ENCODE measurements at regions not wholly inside any gene's neighbourhood (a gene's known extent, or its start where the extent isn't known, plus 50 kb on each side); places are given as distances from the start of the nearest gene placed in this dataset.

DNA sequence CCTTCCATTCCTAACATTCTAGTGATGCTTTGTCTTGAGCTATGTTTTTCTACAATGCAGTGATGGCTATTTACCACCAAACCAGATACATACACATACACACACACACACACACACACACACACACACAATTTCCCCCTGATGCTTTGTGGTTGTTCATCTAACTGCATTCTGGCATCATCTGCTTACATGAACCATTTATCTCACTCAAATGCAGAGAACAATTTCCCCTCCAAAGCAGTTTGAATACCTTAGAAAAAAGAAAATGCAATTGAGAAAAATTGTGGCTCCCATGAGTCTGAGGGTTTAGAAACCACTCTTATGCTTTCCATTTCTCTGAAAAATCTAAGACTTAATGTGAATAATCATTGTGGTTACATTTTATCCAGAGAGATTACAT is 1024.8 kb downstream of the TLE4 start:
- no peak for DNase-seq (ENCODE audit: extremely low read depth in 1 of 11, low read depth in 9 of 11, low spot score in 4 of 11)

- no peak for DNase-seq (ENCODE audit: extremely low read depth in 1 of 11, low read depth in 9 of 11, low spot score in 4 of 11)
These were observed 1023.4 kb downstream of the TLE4 start for GRCh38 chr9:80595192-80595591.

DNA sequence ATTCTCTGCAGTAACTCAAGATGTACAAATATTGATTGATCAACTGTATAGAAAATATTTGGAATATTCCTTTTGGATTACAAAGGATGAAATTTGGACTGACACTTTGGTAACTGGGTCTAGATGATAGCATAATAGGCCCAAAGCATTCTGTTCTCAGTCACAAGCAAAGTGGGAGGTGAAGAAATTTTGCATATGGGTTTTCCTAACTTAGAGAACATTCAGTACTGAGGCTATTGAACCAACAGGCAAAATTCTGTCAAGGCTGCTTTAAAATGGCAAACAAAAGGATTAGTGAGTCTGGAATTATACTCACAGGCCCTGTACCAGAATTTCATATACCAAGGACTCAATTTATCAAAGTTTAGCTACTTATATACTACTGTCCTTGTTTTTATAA is 1020.6 kb downstream of the TLE4 start:
- no peak for DNase-seq (ENCODE audit: extremely low read depth in 1 of 11, low read depth in 9 of 11, low spot score in 4 of 11)

DNA sequence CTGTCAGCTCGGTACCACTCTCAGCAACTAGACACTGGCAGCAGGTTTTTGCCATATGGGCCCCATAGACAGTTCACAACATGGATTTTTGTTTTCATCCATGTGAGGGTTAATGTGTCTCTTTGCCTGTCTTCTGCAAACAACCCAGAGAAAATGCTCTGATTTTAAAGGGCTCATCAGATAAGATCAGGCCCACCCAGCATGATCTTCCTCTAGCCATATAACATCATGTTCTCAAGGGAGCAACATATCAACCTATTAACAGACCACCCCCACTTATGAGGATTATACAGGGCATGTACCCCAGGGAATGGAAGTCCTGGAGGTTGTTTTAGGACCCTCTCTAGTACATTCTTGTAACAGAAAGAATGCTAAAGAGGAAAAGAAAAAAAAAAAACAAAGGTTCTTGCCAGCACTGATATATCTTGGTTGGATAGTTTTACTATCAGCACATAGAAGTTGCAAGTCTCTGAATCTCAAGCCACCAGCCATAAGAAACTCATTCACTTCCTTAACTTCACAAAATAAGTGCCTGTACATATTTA is 1015.1 kb downstream of the TLE4 start:
- peak in 7 of 11 donors; percentile 13 to 41 (median 23) for DNase-seq (ENCODE audit: extremely low read depth in 1 of 11, low read depth in 9 of 11, low spot score in 4 of 11)

DNA sequence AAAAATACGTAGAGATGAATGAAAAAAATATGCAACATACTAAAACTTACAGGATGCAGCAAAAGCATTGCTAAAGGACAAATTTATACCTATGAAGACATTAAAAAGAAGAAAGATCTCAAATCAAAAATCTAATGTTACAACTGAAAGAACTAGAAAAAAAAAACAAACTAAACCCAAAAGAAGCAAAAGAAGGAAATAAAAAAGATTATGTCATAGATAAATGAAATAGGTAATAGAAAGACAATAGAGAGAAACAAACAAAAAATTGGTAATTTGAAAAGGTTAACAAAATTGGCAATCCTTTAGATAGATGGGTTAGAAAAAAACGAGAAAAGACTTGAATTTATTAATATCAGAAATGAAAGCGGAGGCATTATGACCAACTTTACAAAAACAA is 1000.2 kb downstream of the TLE4 start:
- DNase-seq (ENCODE audit: extremely low read depth in 1 of 11, low read depth in 9 of 11, low spot score in 4 of 11): no peak

- DNase-seq (ENCODE audit: extremely low read depth in 1 of 11, low read depth in 9 of 11, low spot score in 4 of 11): no peak
These were observed 997.5 kb downstream of the TLE4 start for GRCh38 chr9:80569236-80569635.

GRCh38 chr9:80561526-80561925 is 989.8 kb downstream of the TLE4 start:
- no peak for DNase-seq (ENCODE audit: extremely low read depth in 1 of 11, low read depth in 9 of 11, low spot score in 4 of 11)

GRCh38 chr9:80560976-80561375 is 989.2 kb downstream of the TLE4 start:
- no peak for DNase-seq (ENCODE audit: extremely low read depth in 1 of 11, low read depth in 9 of 11, low spot score in 4 of 11)

GRCh38 chr9:80557256-80557655 is 985.5 kb downstream of the TLE4 start:
- no peak for DNase-seq (ENCODE audit: extremely low read depth in 1 of 11, low read depth in 9 of 11, low spot score in 4 of 11)

GRCh38 chr9:80556631-80557030 is 984.9 kb downstream of the TLE4 start:
- no peak for DNase-seq (ENCODE audit: extremely low read depth in 1 of 11, low read depth in 9 of 11, low spot score in 4 of 11)

GRCh38 chr9:80555782-80556325 is 984.1 kb downstream of the TLE4 start:
- no peak for DNase-seq (ENCODE audit: extremely low read depth in 1 of 11, low read depth in 9 of 11, low spot score in 4 of 11)

DNA sequence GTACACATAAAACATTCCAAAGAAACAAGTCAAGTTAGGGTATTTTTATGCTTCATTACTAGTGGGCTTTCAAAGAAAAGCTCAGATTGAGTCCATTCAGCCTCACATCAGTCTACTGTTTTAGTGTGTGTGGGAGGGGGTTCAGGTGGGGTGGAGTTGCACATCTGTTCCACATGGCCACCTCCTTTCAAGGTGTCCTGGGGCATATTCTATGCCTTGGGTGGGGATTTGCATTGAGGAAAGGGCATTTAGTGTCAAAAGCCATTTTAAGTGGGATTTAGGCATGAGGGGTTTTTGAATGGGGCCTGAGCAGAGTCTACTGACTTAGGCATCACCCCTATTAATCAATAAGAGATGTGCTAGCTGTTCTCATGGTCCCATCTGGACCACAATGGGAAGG is 983.1 kb downstream of the TLE4 start:
- peak in 2 of 11 donors; percentile 2 to 5 for DNase-seq (ENCODE audit: extremely low read depth in 1 of 11, low read depth in 9 of 11, low spot score in 4 of 11)

- DNase-seq (ENCODE audit: extremely low read depth in 1 of 11, low read depth in 9 of 11, low spot score in 4 of 11): peak in 4 of 11 donors; percentile 5 to 26 (median 13)
These were observed 982.5 kb downstream of the TLE4 start for GRCh38 chr9:80554301-80554700.

DNA sequence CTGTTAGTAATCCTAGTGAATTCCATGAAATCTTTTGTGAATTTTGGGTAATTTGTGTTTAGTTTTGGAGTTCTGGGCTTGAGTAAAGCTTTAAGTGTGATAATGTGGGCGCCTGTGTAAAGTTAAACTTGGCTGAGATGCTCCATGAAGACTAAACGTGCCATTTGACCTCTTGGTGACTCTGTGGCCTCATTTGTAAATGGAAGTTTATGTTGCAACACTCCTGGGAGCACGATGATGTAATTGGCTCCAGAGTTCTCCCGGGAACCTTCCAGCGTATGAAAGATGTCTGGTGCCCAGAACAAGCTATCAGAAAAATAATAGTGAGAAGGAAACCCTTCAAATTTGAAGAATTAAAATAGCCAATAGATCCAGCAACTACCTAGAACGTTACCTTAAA is 981.2 kb downstream of the TLE4 start:
- DNase-seq (ENCODE audit: extremely low read depth in 1 of 11, low read depth in 9 of 11, low spot score in 4 of 11): no peak

DNA sequence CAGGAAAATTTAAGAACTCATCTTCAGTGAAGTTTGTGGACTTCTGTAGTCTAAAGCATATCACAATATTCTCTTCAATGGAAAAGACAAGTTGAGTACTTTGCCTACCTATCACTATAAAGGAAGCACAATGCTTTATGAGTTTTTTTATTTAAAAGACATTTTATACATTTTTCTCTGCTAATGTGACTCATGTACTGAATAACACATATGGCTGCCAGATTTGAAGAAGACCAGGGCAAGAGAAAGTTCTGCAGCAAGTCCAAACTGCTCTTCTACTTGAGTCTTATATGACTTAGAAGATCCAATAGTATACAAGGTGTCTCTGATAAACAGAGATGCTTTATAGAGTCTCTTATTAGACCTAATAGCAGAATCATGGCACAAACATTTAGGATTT is 978.4 kb downstream of the TLE4 start:
- DNase-seq (ENCODE audit: extremely low read depth in 1 of 11, low read depth in 9 of 11, low spot score in 4 of 11): no peak

DNA sequence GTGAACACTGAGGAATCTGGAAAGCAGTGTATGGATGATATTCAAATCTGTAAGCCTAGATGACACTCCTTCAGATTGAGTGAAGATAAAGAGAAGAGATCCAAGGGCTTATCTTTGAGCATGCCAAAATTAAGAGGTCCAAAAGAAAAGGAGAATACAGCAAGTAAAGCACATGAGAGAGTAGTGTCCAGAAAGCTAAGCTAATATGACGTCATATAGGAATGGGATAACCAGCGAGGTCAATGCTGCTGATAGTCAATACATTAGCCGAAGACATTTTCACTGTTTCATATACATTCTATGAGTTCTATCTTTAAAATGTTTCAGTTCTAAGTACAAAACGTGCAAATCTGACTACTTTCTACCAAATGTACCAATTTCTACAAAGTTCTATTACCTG is 975.8 kb downstream of the TLE4 start:
- no peak for DNase-seq (ENCODE audit: extremely low read depth in 1 of 11, low read depth in 9 of 11, low spot score in 4 of 11)

- DNase-seq (ENCODE audit: extremely low read depth in 1 of 11, low read depth in 9 of 11, low spot score in 4 of 11): no peak
These were observed 968.6 kb downstream of the TLE4 start for GRCh38 chr9:80540387-80540786.

DNA sequence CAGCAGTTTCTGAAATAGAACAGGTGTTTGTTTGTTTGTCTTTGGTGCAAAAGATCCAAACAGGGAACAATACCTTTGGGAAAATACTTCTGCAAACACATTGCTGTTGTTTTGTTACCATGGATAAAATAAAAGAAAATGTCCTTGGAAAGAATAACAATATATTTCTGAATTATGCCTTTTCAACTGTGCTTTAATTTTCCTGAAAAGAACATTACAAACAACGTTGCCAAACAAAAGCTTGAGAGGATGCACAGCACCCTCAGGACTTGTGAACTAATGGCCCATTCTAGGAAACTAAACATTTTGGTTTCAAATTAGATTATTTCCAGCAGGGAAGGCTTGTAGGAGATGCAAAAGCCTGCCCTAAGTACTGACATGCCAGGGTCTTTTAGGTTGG is 967.2 kb downstream of the TLE4 start:
- DNase-seq (ENCODE audit: extremely low read depth in 1 of 11, low read depth in 9 of 11, low spot score in 4 of 11): no peak

DNA sequence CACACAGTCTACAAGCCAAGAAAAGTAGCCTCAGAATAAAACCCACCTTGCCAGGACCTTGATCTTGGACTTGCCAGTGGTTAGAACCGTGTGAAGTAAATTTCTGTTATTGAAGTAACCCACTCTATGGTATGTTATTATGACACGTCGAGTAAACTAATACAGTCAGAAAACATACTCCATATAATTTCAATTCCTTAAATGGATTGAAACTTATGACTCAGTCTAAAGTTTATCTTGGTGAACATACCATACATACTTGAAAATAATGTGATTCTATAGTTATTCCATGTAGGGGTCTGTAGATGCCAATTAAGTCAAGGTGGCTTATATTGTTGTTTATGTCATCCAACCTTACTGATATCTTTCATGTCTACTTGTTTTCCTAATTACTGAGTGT is 950.7 kb downstream of the TLE4 start:
- DNase-seq (ENCODE audit: extremely low read depth in 1 of 11, low read depth in 9 of 11, low spot score in 4 of 11): no peak

- no peak for DNase-seq (ENCODE audit: extremely low read depth in 1 of 11, low read depth in 9 of 11, low spot score in 4 of 11)
These were observed 949.4 kb downstream of the TLE4 start for GRCh38 chr9:80521151-80521550.

DNA sequence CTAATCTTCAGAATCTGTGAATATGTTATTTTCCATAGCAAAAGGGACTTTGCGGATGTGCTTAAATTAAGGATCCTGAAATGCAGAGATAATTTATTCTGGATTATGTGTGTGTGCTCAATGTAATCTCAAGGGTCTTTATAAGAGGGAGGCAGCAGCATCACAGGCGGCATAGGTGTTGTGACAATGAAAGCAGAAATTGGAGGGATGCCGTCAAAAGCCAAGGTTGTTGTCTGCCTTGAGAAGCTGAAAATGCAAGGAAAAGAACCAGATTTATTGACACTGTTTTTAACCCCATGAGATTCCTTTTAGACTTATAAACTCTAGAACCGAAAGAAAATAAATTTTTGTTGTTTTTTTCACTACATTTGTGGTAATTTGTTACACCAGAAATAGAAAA is 948.5 kb downstream of the TLE4 start:
- DNase-seq (ENCODE audit: extremely low read depth in 1 of 11, low read depth in 9 of 11, low spot score in 4 of 11): no peak

DNA sequence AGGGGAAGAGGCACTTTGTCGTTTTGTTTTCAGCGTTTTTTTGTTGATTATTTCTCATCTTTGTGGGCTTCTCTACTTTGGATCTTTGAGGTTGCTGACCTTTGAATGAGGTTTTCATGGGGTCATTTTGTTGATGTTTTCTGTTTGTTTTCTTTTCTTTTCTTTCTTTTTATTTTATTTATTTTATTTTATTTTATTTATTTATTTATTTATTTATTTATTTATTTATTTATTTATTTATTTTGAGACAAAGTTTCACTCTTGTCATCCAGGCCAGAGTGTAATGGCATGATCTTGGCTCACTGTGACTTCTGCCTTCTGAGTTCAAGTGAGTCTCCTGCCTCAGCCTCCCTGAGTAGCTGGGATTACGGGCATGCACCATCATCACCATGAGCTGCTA is 946.7 kb downstream of the TLE4 start:
- DNase-seq (ENCODE audit: extremely low read depth in 1 of 11, low read depth in 9 of 11, low spot score in 4 of 11): no peak

Measured in renal cortex interstitium (tissue), 11 donors.